Astrocyte of the spinal cord (primary cell): ENCODE measurements at regions not wholly inside any gene's neighbourhood (a gene's known extent, or its start where the extent isn't known, plus 50 kb on each side); places are given as distances from the start of the nearest gene placed in this dataset.
A peak's percentile ranks its signal among the peaks of the same experiment; 100 is the strongest.

Experiments used
- DNase-seq: peaks from one replicate; pipeline ENCODE4 v3.0.0; 2011; ENCODE audit warnings: low read depth, low spot score
- H3K4me3 ChIP-seq: 2 replicates; pipeline ENCODE4 v1.5.1; 2011; ENCODE audit warnings: low read depth, mild to moderate bottlenecking, low read length, moderate library complexity
- CTCF ChIP-seq: IDR thresholded peaks from 2 replicates; pipeline ENCODE4 v1.5.1; 2012; ENCODE audit warnings: low read depth, mild to moderate bottlenecking, low read length, inconsistent platforms
- in situ Hi-C: cut with HindIII; loops from 2 replicates; pipeline ENCODE4 v1.10.0; 2017; ENCODE audit warnings: low sequenced_read_pairs

- TF ChIP-seq CTCF, result no peak
- in situ Hi-C loops, result no loop called here
- peak; percentile 76 for DNase-seq
- H3K4me3 ChIP-seq, result no peak overlapping the region
Observed at GRCh38 chr11:122167100-122167499, 51.1 kb upstream of the BLID start.

- no peak for DNase-seq
- in situ Hi-C loops, result no loop called here
- TF ChIP-seq CTCF, result no peak
- no peak overlapping the region for H3K4me3 ChIP-seq
Observed at GRCh38 chr11:122165607-122166371, 49.8 kb upstream of the BLID start.
